ENCODE measurements at regions not wholly inside any gene's neighbourhood (a gene's known extent, or its start where the extent isn't known, plus 50 kb on each side); places are given as distances from the start of the nearest gene placed in this dataset.

DNA sequence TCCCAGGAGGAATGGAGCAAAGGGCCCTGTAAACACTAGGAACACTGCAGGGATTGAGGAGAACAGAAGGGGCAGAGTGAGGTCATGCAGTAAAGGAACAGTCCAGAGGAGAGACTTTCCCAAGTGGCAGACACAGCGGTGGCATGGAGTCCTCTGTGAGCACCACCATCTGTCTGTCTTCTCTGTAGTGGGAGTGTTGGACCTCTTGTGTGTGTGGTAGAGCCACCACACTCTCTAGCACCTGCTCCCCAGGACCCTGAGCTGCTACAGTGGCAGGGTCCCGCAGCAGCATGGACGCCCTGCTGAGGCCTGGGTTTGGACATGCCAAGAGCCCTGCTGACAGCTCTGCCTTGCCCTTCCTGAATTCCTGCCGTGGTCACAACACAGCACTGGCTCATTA lies 75.7 kb upstream of the LARP1 start:
- ChIA-PET CTCF (ENCODE audit: partially characterized antibody) (interaction anchor here (1.0 to 4.3 kb wide), 3 partner anchors 14 to 144 kb away, joined by 3 to 25 read pairs (median 6); no protein-coding TSS in a partner anchor), POLR2A (ENCODE audit: partially characterized antibody) (no interaction called here)
- Histone ChIP-seq H3K36me3 (ENCODE audit: control insufficient read depth in 2 of 4, insufficient read depth in 4 of 4, low read length in 3 of 4) (no peaks in the 10 kb centered on the region), H3K9ac (replicated peaks in 1 of 4; ENCODE audit: extremely low read depth in 1 of 4, low read depth in 3 of 4, low read length in 3 of 4) (0 out of 7 replicates have a peak overlapping the region, but pooled peaks of 1 of the 4 experiments have one; percentile 4), H2AK5ac (ENCODE audit: low read depth, low read length) (no peak overlapping the region; the same call in 1 of the 2 replicates), H3K18ac (ENCODE audit: extremely low read depth, low read length) (0 out of 2 replicates have a peak overlapping the region, but pooled peaks have one; percentile 9), H3K23ac (ENCODE audit: insufficient read length) (no peak overlapping the region), H3K4me2 (ENCODE audit: insufficient read depth in 1 of 2, low read depth in 2 of 2, low read length in 2 of 2) (no peak overlapping the region), H4K20me1 (replicated peaks in 1 of 2; ENCODE audit: control insufficient read depth in 1 of 2, insufficient read depth in 2 of 2, low read length in 2 of 2) (no peaks in the 10 kb centered on the region), H2BK5ac (ENCODE audit: low read depth, low read length) (0 out of 2 replicates have a peak overlapping the region, but pooled peaks have one; percentile 14), H2AFZ (ENCODE audit: low read length) (0 out of 2 replicates have a peak overlapping the region, but pooled peaks have one; percentile 51), H3K56ac (replicated peaks; ENCODE audit: insufficient read length, low read depth, low read length) (no peak overlapping the region), H3K4ac (replicated peaks; ENCODE audit: insufficient read length, low read depth, low read length) (no peak overlapping the region), H3K4me1 (replicated peaks in 1 of 4; ENCODE audit: control insufficient read depth in 3 of 4, insufficient read depth in 4 of 4, low read length in 3 of 4) (peaks cover 0 to 3% (median under 1%) of the 10 kb centered on the region in 4 experiments; a peak in 1 of 7 replicates), H4K8ac (ENCODE audit: extremely low read depth, insufficient read depth, low read length) (no peak overlapping the region), H3K79me2 (ENCODE audit: control insufficient read depth in 1 of 2, insufficient read depth in 2 of 2, low read length in 2 of 2) (peaks cover 4 to 12% of the 10 kb centered on the region in 2 experiments; a peak in 3 of 4 replicates), H3K9me3 (ENCODE audit: insufficient read depth in 2 of 2, low read depth in 1 of 2, low read length in 1 of 2) (no peaks in the 10 kb centered on the region), H3K4me3 (ENCODE audit: extremely low read depth in 1 of 4, insufficient read depth in 2 of 4, low read depth in 3 of 4, low read length in 4 of 4) (no peak overlapping the region), H3K79me1 (ENCODE audit: low read depth, low read length) (no peaks in the 10 kb centered on the region; the same call in 1 of the 2 replicates), H2BK12ac (ENCODE audit: low read depth, low read length) (peak overlapping the region; percentile 62; the same call in 1 of the 2 replicates), H2BK15ac (ENCODE audit: low read length) (peak overlapping the region; percentile 99; the same call in 1 of the 2 replicates), H3K23me2 (ENCODE audit: low read depth, low read length) (no peaks in the 10 kb centered on the region; the same call in 1 of the 2 replicates), H4K91ac (replicated peaks; ENCODE audit: insufficient read length, low read length) (peak overlapping the region; percentile 17), H3K14ac (ENCODE audit: insufficient read length) (no peak overlapping the region), H2BK120ac (replicated peaks; ENCODE audit: low read depth, low read length) (no peak overlapping the region), H3K27ac (ENCODE audit: low read depth, low read length) (no peak overlapping the region), H2BK20ac (ENCODE audit: low read length) (no peak overlapping the region), H4K5ac (ENCODE audit: insufficient read length, low read depth, low read length) (no peak overlapping the region), H3K27me3 (replicated peaks in 1 of 4; ENCODE audit: control insufficient read depth in 3 of 4, extremely low read depth in 1 of 4, insufficient read depth in 3 of 4, low read length in 3 of 4) (no peaks in the 10 kb centered on the region)
- FAIRE-seq: no peak
- DNase-seq (ENCODE audit: low read depth in 1 of 2, low spot score in 2 of 2): no peak
- 90% methylated on average over 4 of the region's 4 CpGs; no CpG with 5 or more reads in 1 of the 2 experiments for WGBS, 2 experiments (ENCODE audit: extremely low coverage in 1 of 2, insufficient coverage in 1 of 2, insufficient read length in 1 of 2, insufficient replicate concordance in 2 of 2, low coverage in 1 of 2, low lambda C conversion rate in 2 of 2, missing lambda C conversion rate in 1 of 2)
- no peak for TF ChIP-seq CREB1 (IDR thresholded peaks at IDR 0.05)
- no peak for TF ChIP-seq ATF3 (IDR thresholded peaks at IDR 0.05; ENCODE audit: insufficient read depth, low read depth, low read length)
- TF ChIP-seq SIRT6 (IDR thresholded peaks at IDR 0.05; ENCODE audit: low read length): no peak
- TF ChIP-seq ZNF274 (IDR thresholded peaks at IDR 0.05; ENCODE audit: borderline replicate concordance, extremely low read depth, low read length): no peak
- no peak for TF ChIP-seq CEBPB (IDR thresholded peaks at IDR 0.05; ENCODE audit: low read depth, low read length)
- TF ChIP-seq NANOG (IDR thresholded peaks at IDR 0.05; ENCODE audit: insufficient read depth, low read depth, low read length, poor library complexity, severe bottlenecking): no peak
- no peak for TF ChIP-seq KDM1A (IDR thresholded peaks at IDR 0.05; ENCODE audit: borderline replicate concordance, low read length)
- TF ChIP-seq PHF8 (conservative IDR thresholded peaks at IDR 0.05; ENCODE audit: low read depth, low read length): no peak
- no peak for TF ChIP-seq SP4 (IDR thresholded peaks at IDR 0.05; ENCODE audit: low read length)
- TF ChIP-seq KDM4A (IDR thresholded peaks at IDR 0.05; ENCODE audit: low read depth, low read length, severe bottlenecking): no peak
- no peak for TF ChIP-seq RFX5 (IDR thresholded peaks at IDR 0.05; ENCODE audit: borderline replicate concordance, low read depth, low read length)
- no peak for TF ChIP-seq CTBP2 (IDR thresholded peaks at IDR 0.05; ENCODE audit: borderline replicate concordance, insufficient read depth, insufficient read length, low read length)
- TF ChIP-seq EZH2 (IDR thresholded peaks at IDR 0.05; ENCODE audit: low read depth, low read length, severe bottlenecking): no peak
